HG03108 (cell line): ENCODE measurements at regions not wholly inside any gene's neighbourhood (a gene's known extent, or its start where the extent isn't known, plus 50 kb on each side); places are given as distances from the start of the nearest gene placed in this dataset.
"Not testable (repeated sequence)": the region's sequence is repeated elsewhere in the genome, so short reads cannot be mapped to it uniquely, and the experiment has no call there.

Experiments
- ATAC-seq: cut with Tn5 transposase; IDR thresholded peaks from one replicate; pipeline ENCODE4 v1.9.1; 2021; ENCODE audit warnings: moderate library complexity; ENCODE audit not compliant: unreplicated experiment

GRCh38 chr10:36880898-36881297, 244.5 kb upstream of the ANKRD30A start:
- ATAC-seq: no peak

GRCh38 chr10:36872702-36873393, 252.6 kb upstream of the ANKRD30A start:
- peak; percentile 93 for ATAC-seq

GRCh38 chr10:36840788-36841187, 284.6 kb upstream of the ANKRD30A start:
- ATAC-seq: no peak

- no peak for ATAC-seq
Measured at GRCh38 chr10:36837416-36837815, 288.0 kb upstream of the ANKRD30A start.

- ATAC-seq: no peak
Measured at GRCh38 chr10:36819781-36820180, 305.6 kb upstream of the ANKRD30A start.

- no peak for ATAC-seq
Measured at GRCh38 chr10:36817898-36818297, 307.5 kb upstream of the ANKRD30A start.

GRCh38 chr10:36808625-36809362, 316.6 kb upstream of the ANKRD30A start:
- ATAC-seq: no peak

GRCh38 chr10:36803229-36803628, 322.2 kb upstream of the ANKRD30A start:
- ATAC-seq: no peak

- ATAC-seq: no peak
Measured at GRCh38 chr10:36802490-36803153, 322.8 kb upstream of the ANKRD30A start.

GRCh38 chr10:36801660-36802059, 323.7 kb upstream of the ANKRD30A start:
- ATAC-seq: no peak

- ATAC-seq: no peak
Measured at GRCh38 chr10:36794981-36795380, 330.4 kb upstream of the ANKRD30A start.

GRCh38 chr10:36789974-36790373, 335.4 kb upstream of the ANKRD30A start:
- no peak for ATAC-seq

GRCh38 chr10:36788152-36788551, 337.2 kb upstream of the ANKRD30A start:
- ATAC-seq: no peak

GRCh38 chr10:36783400-36783799, 342.0 kb upstream of the ANKRD30A start:
- ATAC-seq: no peak

- ATAC-seq: no peak
Measured at GRCh38 chr10:36781570-36781969, 343.8 kb upstream of the ANKRD30A start.

- ATAC-seq: no peak
Measured at GRCh38 chr10:36780158-36780557, 345.2 kb upstream of the ANKRD30A start.

- no peak for ATAC-seq
Measured at GRCh38 chr10:36779238-36779846, 346.1 kb upstream of the ANKRD30A start.

GRCh38 chr10:36778651-36779050, 346.7 kb upstream of the ANKRD30A start:
- no peak for ATAC-seq

- no peak for ATAC-seq
Measured at GRCh38 chr10:36773652-36774051, 351.7 kb upstream of the ANKRD30A start.

- no peak for ATAC-seq
Measured at GRCh38 chr10:36771725-36772124, 353.7 kb upstream of the ANKRD30A start.

- not testable (repeated sequence) for ATAC-seq
Measured at GRCh38 chr10:36769741-36770140, 355.7 kb upstream of the ANKRD30A start.

- ATAC-seq: no peak
Measured at GRCh38 chr10:36766940-36767339, 358.5 kb upstream of the ANKRD30A start.
